Ishikawa (cell line): ENCODE measurements at regions not wholly inside any gene's neighbourhood (a gene's known extent, or its start where the extent isn't known, plus 50 kb on each side); places are given as distances from the start of the nearest gene placed in this dataset.

Experiments
- CREB1 ChIP-seq: IDR thresholded peaks from 2 replicates; pipeline ENCODE4 v1.6.1; 2012; ENCODE audit warnings: low read depth
- EP300 ChIP-seq: IDR thresholded peaks from 2 replicates; pipeline ENCODE4 v1.6.1; 2012; ENCODE audit warnings: borderline replicate concordance
- NFIC ChIP-seq: IDR thresholded peaks from 2 replicates; pipeline ENCODE4 v1.6.1; 2012
- TAF1 ChIP-seq: IDR thresholded peaks from 2 replicates; pipeline ENCODE4 v1.6.1; 2012; ENCODE audit warnings: low read depth, mild to moderate bottlenecking
- TCF12 ChIP-seq: IDR thresholded peaks from 2 replicates; pipeline ENCODE4 v1.6.1; 2012; ENCODE audit warnings: low read depth
- TEAD4 ChIP-seq: IDR thresholded peaks from 2 replicates; pipeline ENCODE4 v1.6.1; 2012
- TF ChIP-seq, protein P1 (sequence below): IDR thresholded peaks from 2 replicates; pipeline ENCODE4 v1.6.1; 2012; ENCODE audit warnings: low read depth, mild to moderate bottlenecking
- TF ChIP-seq, protein P2 (sequence below): IDR thresholded peaks from 2 replicates; pipeline ENCODE4 v1.6.1; 2012

DNA sequence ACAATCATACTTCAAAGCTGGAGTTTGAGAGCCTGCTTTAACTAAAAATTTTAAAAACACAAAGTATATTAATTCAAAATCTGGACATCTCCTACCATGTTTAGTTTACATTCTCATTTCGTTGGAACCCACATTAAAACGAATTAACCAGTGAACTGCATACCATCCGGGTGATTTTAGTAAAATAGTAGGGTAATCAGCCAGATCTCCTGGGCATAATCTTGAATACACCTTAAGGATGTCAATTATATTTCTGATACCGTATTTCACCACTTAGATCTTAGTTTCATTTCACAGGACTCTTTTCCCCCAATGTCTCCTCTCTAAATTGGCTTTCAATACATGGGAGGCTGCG is 175.6 kb upstream of the PFKP start:
- no peak for TF ChIP-seq EP300
- TF ChIP-seq NFIC = no peak
- TF ChIP-seq TEAD4 = no peak
- no peak for TF ChIP-seq CREB1
- TF ChIP-seq TAF1 = no peak
- no peak for TF ChIP-seq TCF12
- TF ChIP-seq, protein P1, sequence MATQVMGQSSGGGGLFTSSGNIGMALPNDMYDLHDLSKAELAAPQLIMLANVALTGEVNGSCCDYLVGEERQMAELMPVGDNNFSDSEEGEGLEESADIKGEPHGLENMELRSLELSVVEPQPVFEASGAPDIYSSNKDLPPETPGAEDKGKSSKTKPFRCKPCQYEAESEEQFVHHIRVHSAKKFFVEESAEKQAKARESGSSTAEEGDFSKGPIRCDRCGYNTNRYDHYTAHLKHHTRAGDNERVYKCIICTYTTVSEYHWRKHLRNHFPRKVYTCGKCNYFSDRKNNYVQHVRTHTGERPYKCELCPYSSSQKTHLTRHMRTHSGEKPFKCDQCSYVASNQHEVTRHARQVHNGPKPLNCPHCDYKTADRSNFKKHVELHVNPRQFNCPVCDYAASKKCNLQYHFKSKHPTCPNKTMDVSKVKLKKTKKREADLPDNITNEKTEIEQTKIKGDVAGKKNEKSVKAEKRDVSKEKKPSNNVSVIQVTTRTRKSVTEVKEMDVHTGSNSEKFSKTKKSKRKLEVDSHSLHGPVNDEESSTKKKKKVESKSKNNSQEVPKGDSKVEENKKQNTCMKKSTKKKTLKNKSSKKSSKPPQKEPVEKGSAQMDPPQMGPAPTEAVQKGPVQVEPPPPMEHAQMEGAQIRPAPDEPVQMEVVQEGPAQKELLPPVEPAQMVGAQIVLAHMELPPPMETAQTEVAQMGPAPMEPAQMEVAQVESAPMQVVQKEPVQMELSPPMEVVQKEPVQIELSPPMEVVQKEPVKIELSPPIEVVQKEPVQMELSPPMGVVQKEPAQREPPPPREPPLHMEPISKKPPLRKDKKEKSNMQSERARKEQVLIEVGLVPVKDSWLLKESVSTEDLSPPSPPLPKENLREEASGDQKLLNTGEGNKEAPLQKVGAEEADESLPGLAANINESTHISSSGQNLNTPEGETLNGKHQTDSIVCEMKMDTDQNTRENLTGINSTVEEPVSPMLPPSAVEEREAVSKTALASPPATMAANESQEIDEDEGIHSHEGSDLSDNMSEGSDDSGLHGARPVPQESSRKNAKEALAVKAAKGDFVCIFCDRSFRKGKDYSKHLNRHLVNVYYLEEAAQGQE = no peak
- TF ChIP-seq, protein P2, sequence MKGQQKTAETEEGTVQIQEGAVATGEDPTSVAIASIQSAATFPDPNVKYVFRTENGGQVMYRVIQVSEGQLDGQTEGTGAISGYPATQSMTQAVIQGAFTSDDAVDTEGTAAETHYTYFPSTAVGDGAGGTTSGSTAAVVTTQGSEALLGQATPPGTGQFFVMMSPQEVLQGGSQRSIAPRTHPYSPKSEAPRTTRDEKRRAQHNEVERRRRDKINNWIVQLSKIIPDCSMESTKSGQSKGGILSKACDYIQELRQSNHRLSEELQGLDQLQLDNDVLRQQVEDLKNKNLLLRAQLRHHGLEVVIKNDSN = no peak
